Loucy (cell line): ENCODE measurements at regions not wholly inside any gene's neighbourhood (a gene's known extent, or its start where the extent isn't known, plus 50 kb on each side); places are given as distances from the start of the nearest gene placed in this dataset.

Experiments used
- CTCF ChIP-seq: fragments of 200-600 bp; sonication (generic); conservative IDR thresholded peaks from 2 replicates; pipeline ENCODE4 v1.5.1; 2014; ENCODE audit warnings: mild to moderate bottlenecking, antibody characterized with exemption, low read length
- EZH2phosphoT487 ChIP-seq: fragments of 200-600 bp; IDR thresholded peaks from 2 replicates; pipeline ENCODE4 v1.6.1; 2018; ENCODE audit warnings: antibody characterized with exemption, mild to moderate bottlenecking, moderate library complexity, borderline replicate concordance

DNA sequence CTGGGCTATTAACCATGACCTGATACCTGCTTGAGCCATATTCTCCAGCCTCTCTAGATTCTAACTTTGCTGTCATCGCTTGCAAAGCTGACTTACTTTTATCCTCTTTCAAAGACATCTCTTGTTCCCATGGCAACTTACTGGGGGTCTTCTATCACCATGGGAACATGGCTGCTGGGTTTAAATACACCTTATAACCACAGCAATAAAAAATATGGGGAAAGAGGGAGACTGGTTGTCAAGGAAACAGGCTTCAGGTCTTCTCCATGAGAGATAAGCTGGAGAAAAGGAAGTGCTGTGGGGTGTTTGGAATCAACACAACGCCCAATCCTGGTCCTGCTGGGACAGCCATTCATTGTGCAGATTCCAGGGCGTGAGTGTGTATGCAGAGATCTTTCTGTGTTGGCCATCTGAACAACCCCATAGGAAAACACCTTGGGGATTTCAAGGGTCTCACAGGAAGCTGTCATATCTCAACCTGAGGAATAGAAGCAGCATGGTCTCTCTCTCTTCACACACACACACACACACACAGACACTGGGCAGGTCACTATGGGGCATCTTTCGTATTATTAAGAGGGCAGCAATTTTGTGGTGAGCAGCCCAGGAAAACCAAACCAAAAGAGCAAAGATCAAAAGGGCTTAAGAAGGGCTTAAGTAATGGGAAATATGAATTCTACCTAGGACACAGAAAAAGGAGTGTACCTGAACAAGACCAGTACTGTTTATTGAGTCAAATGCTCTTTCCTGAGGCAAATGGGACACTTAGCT is 344.7 kb upstream of the NCAM1 start:
- no peak for TF ChIP-seq CTCF
- no peak for TF ChIP-seq EZH2phosphoT487
